Activated B cell treated with CpG ODN at 0.5 μM for 24 hours (primary cell): ENCODE measurements at regions not wholly inside any gene's neighbourhood (a gene's known extent, or its start where the extent isn't known, plus 50 kb on each side); places are given as distances from the start of the nearest gene placed in this dataset.

Experiments used
- ATAC-seq: fragments of 200-7000 bp; cut with Tn5 transposase; one replicate; pipeline ENCODE4 v1.10.0; 2021; ENCODE audit warnings: low read depth, mild to moderate bottlenecking, moderate library complexity
- CTCF ChIA-PET: fragments of 350-600 bp; sonication (Branson Sonifier 250); formaldehyde crosslinking; loops from one replicate; lab custom pipeline; 2021; ENCODE audit warnings: antibody characterized with exemption; lab: Charles Lee
- POLR2A ChIA-PET: fragments of 350-600 bp; sonication (Branson Sonifier 250); formaldehyde crosslinking; loops from one replicate; lab custom pipeline; 2021; ENCODE audit warnings: antibody characterized with exemption; lab: Charles Lee
- DNase-seq: peaks from one replicate; pipeline ENCODE4 v3.0.0; 2022
- H3K27ac Mint-ChIP-seq: one replicate; pipeline ENCODE4 v1.8.0; 2020; ENCODE audit warnings: mixed read lengths
- H3K27me3 Mint-ChIP-seq: one replicate; pipeline ENCODE4 v1.8.0; 2021; ENCODE audit warnings: mixed read lengths
- H3K36me3 Mint-ChIP-seq: one replicate; pipeline ENCODE4 v1.8.0; 2021; ENCODE audit warnings: low read depth, mixed read lengths
- H3K4me1 Mint-ChIP-seq: one replicate; pipeline ENCODE4 v1.8.0; 2021; ENCODE audit warnings: mixed read lengths
- H3K4me3 Mint-ChIP-seq: one replicate; pipeline ENCODE4 v1.8.0; 2020; ENCODE audit warnings: mild to moderate bottlenecking, mixed read lengths
- H3K9me3 Mint-ChIP-seq: one replicate; pipeline ENCODE4 v1.8.0; 2020; ENCODE audit warnings: mixed read lengths
- intact Hi-C: fragments of 100-400 bp; cut with micrococcal nuclease; formaldehyde crosslinking; loops from one replicate; pipeline ENCODE4 v1.15.1; 2024
- TF ChIP-seq, protein P1 (sequence below): fragments of 200-600 bp; IDR thresholded peaks from one replicate; pipeline ENCODE4 v1.8.0; 2022; ENCODE audit warnings: antibody characterized with exemption, mild to moderate bottlenecking

DNA sequence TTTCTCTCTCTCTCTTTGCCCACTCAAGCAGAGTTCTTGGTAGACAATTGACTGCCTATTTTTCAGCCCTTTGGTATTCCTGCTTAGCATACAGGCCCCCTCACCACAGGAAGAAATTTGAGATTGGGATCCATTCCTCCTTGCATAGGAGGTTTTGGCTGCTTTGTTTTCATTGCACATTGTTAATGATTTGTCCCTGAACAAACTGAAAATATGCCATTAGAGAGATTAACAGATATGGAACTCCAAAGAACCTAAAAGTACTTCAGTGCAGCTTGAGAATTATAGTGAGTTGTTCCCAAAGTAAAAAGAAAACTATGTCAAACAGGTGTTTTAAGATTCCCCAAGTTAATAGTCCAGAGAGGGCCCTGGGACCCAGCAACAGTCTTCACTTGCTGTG is 200.0 kb downstream of the TTLL7 start:
- Mint-ChIP-seq H3K27me3 (no peaks in the 10 kb centered on the region), H3K4me1 (no peaks in the 10 kb centered on the region), H3K27ac (no peak overlapping the region), H3K4me3 (no peak overlapping the region), H3K36me3 (no peaks in the 10 kb centered on the region), H3K9me3 (no peaks in the 10 kb centered on the region)
- CTCF ChIA-PET, result no interaction called here
- DNase-seq, result no peak
- POLR2A ChIA-PET, result no interaction called here
- TF ChIP-seq, protein P1, sequence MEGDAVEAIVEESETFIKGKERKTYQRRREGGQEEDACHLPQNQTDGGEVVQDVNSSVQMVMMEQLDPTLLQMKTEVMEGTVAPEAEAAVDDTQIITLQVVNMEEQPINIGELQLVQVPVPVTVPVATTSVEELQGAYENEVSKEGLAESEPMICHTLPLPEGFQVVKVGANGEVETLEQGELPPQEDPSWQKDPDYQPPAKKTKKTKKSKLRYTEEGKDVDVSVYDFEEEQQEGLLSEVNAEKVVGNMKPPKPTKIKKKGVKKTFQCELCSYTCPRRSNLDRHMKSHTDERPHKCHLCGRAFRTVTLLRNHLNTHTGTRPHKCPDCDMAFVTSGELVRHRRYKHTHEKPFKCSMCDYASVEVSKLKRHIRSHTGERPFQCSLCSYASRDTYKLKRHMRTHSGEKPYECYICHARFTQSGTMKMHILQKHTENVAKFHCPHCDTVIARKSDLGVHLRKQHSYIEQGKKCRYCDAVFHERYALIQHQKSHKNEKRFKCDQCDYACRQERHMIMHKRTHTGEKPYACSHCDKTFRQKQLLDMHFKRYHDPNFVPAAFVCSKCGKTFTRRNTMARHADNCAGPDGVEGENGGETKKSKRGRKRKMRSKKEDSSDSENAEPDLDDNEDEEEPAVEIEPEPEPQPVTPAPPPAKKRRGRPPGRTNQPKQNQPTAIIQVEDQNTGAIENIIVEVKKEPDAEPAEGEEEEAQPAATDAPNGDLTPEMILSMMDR, result no peak
- ATAC-seq, result no peak
- intact Hi-C loops, result no loop called here

DNA sequence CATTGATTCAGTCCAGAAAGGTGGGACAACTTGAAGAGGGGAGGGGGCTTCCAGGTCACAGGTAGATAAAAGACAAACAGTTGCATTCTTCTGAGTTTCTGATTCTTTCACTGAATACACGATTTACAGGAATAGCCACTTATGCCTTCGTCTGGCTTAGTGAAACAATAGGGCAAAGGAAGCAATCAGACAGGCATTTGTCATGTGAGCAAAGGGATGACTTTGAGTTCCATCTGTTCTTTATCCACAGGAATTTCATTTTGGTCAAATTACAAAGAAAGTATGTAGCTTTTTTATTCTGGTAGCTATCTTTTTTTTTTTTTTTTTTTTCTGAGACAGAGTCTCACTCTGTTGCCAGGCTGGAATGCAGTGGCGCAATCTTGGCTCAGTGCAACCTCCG is 202.5 kb downstream of the TTLL7 start:
- no peaks in the 10 kb centered on the region for H3K4me1 Mint-ChIP-seq
- H3K36me3 Mint-ChIP-seq, result no peaks in the 10 kb centered on the region
- no peaks in the 10 kb centered on the region for H3K27me3 Mint-ChIP-seq
- no peak for DNase-seq
- H3K4me3 Mint-ChIP-seq, result no peak overlapping the region
- H3K27ac Mint-ChIP-seq, result no peak overlapping the region
- CTCF ChIA-PET, result no interaction called here
- intact Hi-C loops, result no loop called here
- no peaks in the 10 kb centered on the region for H3K9me3 Mint-ChIP-seq
- POLR2A ChIA-PET, result interaction anchor here (0.6 kb wide), 1 partner anchor 99 kb away, joined by 4 read pairs; no protein-coding TSS in a partner anchor
- ATAC-seq, result no peak
- TF ChIP-seq, protein P1, result no peak

DNA sequence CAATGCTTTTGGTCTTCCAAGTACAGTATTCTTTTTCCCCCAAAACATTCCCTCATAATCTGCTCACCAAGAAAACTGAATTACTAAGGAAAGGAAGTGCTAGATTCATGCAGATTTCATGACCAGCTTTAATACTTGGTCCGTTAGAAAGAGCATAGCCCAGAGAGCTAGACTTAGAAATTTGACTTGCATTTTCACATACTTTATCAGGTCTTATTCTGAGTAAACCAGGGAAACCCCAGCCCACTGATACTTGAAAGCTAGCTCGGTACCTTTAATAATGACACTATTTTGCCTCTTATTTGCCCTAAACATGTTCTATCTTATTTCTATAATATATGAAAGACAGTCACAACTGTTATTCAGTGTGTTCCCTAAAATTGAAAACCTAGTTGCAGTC is 204.5 kb downstream of the TTLL7 start:
- CTCF ChIA-PET, result no interaction called here
- H3K27me3 Mint-ChIP-seq, result no peaks in the 10 kb centered on the region
- POLR2A ChIA-PET, result no interaction called here
- H3K27ac Mint-ChIP-seq, result no peak overlapping the region
- intact Hi-C loops, result no loop called here
- DNase-seq, result no peak
- no peaks in the 10 kb centered on the region for H3K4me1 Mint-ChIP-seq
- ATAC-seq, result no peak
- H3K4me3 Mint-ChIP-seq, result no peak overlapping the region
- H3K36me3 Mint-ChIP-seq, result no peaks in the 10 kb centered on the region
- no peaks in the 10 kb centered on the region for H3K9me3 Mint-ChIP-seq
- TF ChIP-seq, protein P1, result no peak

DNA sequence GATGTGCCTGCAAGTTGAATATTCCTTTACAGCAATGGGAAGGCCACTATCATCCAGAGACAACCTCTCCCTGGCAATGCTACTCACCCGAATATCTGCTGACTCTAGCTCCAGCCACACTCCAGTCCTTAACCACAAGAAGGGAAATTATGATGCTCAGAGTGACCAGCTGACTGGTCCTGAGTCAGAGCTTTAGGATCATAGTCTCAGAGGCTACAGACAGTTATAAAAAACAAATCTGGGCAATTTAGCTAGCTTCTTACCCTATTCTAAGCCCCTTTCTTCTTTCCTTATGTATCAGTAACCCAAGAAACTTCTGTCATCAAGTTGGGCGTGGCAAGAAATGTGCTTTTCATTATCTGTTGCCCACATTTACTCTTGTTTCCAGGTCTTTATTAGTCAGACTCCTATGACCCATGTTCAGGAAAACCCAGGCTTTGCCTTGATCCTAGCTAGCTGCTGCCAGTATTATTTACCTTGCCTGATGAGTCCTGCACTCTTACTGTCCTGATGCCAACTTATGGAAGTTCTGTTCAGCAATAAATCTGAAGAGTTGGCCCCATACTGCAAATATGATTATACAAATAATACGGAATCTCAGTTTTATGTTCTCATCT is 207.0 kb downstream of the TTLL7 start:
- ChIA-PET CTCF (no interaction called here), POLR2A (no interaction called here)
- intact Hi-C loops, result no loop called here
- H3K4me3 Mint-ChIP-seq, result no peak overlapping the region
- no peaks in the 10 kb centered on the region for H3K4me1 Mint-ChIP-seq
- H3K9me3 Mint-ChIP-seq, result no peaks in the 10 kb centered on the region
- DNase-seq (no peak), ATAC-seq (no peak)
- no peaks in the 10 kb centered on the region for H3K27me3 Mint-ChIP-seq
- H3K36me3 Mint-ChIP-seq, result no peaks in the 10 kb centered on the region
- TF ChIP-seq, protein P1, result no peak
- no peak overlapping the region for H3K27ac Mint-ChIP-seq

DNA sequence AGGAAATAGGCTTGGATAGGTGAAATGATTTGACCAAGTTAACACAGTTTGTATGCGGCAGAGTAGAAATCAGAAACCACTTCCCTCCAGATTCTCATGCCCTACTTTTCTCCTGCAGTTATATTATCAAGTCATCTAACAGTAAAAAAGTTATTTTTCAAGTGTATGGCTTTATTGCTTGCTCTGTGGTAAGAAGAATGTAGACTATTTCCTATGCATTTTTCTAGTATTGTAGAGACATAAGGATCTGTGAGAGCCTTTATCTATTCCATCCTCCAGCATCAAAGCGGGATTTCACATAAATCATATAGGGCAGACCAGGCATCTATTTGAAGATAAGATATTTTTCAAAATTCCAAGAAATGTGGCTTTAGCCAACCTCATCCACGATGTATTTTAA is 208.5 kb downstream of the TTLL7 start:
- CTCF ChIA-PET, result no interaction called here
- H3K27me3 Mint-ChIP-seq, result no peaks in the 10 kb centered on the region
- no peak overlapping the region for H3K4me3 Mint-ChIP-seq
- DNase-seq (no peak), ATAC-seq (no peak)
- TF ChIP-seq, protein P1, result no peak
- intact Hi-C loops, result no loop called here
- H3K27ac Mint-ChIP-seq, result no peak overlapping the region
- no peaks in the 10 kb centered on the region for H3K4me1 Mint-ChIP-seq
- POLR2A ChIA-PET, result no interaction called here
- H3K9me3 Mint-ChIP-seq, result no peaks in the 10 kb centered on the region
- no peaks in the 10 kb centered on the region for H3K36me3 Mint-ChIP-seq
